ENCODE measurements at regions not wholly inside any gene's neighbourhood (a gene's known extent, or its start where the extent isn't known, plus 50 kb on each side); places are given as distances from the start of the nearest gene placed in this dataset.
"Not testable (repeated sequence)": the region's sequence is repeated elsewhere in the genome, so short reads cannot be mapped to it uniquely, and the experiment has no call there.

DNA sequence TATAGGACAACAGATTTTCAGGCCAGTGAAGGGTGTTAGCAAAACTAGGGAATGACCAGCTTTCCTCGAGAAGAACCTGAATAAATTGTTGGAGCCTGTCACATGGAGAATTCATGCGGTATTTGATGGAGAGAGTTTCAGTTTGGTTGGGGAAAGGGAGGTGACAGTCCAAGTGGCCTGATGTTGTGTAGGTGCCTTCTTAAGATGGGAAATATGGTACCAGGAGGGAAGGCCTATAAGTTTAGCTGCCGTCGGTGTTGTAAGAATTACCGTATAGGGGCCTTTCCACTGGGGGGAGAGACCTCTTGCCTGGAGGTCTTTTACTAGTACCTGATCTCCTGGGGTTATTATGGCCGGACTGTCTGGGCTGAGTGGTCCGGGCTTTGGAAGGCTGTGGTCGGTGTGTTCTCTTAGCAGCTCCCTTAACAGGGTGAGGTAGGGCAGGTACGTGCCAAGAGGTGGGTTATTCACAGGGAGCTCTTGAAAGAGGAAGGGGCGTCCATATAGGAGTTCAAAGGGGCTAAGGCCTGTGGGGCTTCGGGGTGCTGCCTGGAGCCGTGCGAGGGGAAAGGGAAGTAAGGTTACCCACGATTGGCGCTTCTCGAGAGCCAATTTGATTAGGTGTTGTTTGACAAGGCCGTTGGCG, 641.1 kb upstream of the DPP6 start:
- not testable (repeated sequence) for DNase-seq

DNA sequence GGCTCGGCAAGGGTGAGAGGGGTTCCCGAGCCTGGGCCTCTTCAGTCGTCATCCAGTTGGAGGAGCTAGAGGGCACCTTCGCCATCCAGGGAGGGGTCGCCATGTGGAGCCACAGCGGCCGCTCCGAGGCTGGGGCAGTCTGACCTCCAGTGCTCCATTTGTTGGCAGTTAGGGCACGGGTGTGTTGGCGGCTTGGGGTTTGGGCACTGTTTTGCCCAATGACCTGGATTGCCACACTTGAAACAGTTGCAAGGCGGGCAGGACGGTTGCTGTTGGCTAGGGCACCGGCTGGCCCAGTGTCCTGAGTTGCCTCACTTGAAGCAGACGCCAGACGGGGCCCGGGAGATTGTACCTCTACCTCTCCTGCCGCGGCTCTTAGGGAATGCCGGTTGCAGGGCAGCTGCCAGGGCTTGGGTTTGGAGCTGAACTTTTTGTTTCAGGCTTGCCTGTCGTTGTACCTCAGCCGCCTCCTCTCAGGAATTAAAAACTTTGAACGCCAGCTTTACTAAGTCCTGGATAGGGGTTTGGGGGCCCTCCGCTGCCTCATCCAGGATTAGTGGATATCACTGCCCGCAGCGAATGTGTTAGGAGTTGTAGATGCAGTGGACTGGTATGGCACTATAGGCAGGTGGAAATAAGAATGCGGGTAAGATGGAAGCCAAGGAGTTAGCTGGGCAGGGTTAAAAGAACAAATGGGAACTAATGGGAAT, 639.9 kb upstream of the DPP6 start:
- DNase-seq, result not testable (repeated sequence)

DNA sequence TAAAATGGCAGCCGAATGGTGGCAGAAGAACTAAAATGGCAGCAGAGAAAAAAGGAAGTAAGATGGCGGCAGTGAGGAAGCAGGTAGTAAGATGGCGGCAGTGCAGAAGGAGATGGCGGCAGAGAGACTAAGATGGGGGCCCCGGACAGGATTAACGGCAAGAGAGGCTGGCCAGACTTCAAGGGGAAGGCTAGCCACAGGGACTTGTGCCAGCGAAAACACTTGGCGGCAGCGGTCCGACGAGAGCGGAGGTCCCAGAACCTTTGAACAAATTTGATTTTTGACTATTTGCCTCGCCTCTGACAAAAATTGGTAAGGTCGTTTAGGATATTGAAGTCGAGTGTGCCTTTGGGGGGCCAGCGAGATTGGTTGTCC, 639.4 kb upstream of the DPP6 start:
- DNase-seq, result not testable (repeated sequence)

DNA sequence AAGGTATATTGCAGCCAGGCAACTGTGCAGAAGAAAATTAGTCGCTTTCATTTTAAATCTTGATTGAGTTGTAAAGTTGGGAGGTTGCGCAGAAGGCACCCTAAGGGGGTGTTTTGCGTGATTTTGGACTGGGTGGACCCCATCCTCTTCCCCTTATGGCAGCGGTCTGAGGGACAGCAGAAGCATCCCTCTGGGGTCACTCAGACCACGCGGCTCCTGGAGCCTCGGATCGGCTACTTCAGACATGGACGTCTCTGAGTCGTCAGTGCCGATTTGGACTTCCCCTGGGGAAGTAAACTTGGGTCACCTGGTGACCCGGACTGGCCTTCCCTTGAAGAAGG, 639.0 kb upstream of the DPP6 start:
- DNase-seq, result no peak

DNA sequence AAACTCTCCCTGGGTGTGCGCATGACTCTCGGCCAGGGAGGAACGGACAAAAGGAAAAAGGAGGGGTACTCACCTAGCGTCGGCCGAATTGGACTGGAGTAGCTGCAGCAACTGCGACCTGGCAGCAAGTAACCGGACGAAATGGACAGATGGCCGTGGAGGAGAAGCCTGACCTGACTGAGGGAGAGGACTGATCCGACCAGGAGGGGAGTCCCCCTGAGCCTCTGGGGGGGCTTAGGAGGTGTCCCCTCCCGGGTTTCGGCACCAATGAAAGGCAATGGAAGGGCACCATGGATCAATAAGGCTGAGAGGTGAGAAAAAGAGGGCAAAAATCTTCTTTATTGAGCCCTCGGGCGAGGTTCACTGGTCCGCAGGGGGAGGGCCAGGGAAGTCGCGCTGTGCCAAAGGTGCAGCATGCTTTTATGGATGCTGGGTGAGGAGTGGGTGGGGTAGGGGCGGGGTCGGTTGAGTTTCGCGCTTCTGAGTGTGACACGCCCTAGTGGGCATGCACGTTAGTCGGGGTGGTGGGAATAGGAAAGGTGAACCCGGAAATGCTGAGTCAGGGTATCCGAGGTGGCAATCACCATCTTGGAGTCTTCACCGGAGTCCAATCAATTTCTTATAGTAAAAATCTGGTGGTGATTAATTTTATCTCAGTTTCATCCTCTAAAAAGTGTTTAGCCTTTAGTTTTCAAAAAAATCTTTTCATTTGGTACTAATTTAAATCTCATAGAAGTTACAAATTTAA, 638.5 kb upstream of the DPP6 start:
- no peak for DNase-seq

DNA sequence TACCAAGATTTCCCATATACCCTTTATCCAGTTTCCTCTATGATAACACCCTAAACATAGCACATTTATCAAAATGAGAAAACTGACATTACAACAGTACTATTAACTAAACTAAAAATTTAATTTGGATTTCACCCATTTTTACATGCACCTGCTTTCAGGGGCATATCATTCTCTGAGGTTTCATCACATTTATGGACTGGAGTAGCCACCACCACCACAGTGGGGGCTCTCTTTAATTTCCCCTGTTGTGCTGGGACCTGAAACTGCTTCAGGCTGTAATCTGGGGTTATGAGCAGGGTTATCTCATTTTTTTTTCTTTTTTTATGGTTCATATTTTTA, 637.9 kb upstream of the DPP6 start:
- DNase-seq, result no peak

DNA sequence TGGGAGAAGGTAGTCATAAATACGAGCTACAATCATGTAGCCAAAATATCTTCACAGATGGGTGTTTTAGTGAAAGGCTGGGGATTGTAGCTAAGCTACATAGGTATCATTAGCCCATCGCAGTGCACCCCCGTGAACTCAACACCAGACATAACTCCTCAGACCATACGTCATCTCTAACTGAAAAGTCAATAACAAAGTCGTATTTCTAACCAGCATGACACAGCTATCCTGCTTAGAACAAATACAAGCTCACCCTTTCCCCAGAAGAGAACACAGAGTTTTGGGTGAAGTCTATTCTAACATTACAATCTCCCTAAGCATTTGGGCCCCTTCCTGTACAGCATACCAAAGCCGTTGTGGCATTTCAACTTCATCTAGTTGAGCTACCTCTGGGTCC, 636.6 kb upstream of the DPP6 start:
- DNase-seq, result no peak

DNA sequence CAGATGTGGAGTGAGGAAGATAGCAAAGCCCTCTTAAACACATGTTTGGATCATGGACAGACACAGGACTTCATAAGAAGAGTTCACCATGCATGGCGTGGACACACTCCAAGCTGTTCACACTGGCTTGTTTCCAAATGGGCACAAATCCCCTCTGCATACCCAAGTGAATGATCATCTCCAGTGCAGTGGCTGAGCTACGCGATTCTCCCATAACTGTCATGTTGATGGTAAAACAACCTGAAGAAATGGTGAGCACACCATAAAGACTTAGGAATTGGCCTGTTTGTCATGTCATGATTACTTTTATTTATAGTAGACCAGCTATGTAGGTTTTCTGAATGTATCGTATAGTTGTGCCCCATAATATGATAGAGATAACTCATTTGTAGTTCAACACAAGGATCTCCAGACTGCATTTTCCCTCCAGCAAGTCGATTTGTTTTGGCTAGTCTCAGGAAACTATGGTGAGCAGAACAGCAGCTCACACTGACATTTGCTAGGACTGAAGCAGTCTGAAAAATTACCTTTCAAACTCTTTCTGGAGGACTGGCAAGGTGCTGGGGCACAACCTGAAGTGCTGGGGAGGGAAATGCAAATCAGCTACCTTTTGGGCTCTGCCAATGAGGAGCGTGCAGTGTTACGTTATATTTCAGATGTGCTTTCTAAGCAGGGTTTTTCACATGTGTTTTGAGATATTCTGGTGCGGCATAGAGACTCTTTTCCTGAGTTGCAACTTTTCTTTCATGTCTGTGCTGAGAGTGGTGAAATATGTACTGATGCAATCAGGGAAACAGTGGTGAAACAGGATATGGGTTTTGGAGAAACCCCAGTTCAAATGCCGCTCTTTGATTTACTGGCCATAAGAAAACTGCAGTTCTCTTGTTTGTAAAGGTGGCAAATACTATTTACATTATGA, 629.6 kb upstream of the DPP6 start:
- no peak for DNase-seq

DNA sequence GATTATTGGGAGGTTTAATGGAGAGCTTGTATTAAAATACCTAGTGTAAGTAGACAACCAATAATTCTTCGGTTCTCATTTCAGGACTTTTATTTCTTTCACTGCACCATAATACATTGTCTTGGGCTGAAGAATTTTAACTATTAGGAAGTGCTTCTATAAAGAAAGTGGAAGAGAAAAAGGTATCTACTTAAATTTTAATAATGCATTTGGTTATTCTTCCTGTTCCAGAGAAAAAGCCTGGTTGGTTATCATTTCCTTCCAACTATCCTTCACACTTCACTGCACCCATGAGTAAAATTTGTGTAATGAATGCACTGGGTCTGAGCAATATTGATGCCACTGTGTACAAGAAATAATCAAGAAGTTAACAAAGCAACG, 629.0 kb upstream of the DPP6 start:
- DNase-seq, result no peak

DNA sequence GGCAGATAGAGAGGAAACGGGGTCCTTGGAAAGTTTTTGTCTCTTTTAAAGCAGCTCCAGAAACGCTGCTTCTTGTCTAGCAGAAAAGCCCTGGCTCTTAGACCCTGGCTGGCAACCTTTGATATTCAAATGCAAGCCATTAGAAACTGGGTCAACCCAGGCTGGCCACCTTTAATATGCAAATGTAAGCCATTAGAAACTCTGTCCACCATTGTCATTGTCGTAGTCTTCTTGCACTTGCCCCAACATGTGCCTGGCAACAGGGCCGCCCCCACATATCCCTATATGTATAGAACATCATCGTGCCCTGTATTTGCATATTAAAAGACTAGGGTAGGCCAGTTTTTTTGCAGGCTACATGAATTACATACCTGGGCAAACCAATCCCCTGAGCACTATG, 621.3 kb upstream of the DPP6 start:
- no peak for DNase-seq

DNA sequence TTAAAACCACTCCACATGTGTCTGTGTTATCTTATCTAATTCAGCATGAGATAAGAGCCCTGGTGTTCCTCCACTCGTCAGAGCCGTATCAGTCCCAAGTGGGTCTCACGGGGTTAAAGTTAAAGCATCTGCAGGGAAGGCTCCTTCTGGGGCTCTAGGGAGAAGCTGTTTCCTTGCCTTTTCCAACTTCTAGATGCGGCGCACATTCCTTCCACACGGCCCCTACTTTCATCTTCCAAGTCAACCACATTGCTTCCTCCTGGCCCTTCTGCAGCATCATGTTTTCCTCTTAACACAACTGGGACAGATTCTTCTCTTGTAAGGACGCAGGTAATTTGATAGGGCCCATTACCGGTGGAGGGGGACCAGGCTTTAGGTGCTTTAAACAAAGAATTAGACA, 620.1 kb upstream of the DPP6 start:
- no peak for DNase-seq

DNA sequence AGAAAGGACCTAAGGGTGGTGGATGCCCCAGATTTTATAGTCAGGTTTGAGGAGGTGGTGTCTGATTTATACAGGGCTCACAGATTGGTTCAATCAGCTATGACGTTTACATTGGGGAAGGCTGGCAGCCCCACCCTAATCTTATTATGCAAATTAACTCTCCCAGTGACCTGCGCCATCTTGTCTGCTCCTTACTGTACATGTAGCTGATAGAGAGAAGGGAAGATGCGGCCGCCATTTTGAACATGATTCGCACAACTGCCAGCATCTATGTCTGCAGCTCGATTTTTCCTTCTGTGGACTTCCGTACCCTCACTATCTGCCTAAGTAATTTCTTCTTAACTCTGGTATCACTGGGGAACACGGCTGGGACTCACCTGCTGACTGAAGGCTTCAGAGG, 619.0 kb upstream of the DPP6 start:
- DNase-seq, result no peak

DNA sequence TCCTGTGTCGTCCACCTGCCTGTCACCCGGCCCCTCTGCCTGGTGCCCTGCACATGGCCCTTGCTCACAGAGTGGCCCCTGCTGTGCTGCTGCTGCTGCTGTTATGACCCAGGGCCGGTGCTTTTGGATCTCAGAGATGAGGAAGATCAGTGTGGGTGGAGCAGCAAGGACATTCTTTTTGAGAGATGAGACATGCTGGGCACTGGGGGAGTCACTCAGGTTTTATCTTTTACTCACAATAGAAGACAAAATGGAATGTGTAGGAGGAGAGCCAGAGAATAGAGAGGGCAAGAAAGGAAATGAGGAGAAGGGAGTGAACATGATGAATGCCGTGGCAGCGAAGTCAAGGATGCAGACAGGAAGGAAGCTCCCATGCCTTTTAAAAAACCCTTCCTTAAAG, 611.5 kb upstream of the DPP6 start:
- DNase-seq, result no peak

DNA sequence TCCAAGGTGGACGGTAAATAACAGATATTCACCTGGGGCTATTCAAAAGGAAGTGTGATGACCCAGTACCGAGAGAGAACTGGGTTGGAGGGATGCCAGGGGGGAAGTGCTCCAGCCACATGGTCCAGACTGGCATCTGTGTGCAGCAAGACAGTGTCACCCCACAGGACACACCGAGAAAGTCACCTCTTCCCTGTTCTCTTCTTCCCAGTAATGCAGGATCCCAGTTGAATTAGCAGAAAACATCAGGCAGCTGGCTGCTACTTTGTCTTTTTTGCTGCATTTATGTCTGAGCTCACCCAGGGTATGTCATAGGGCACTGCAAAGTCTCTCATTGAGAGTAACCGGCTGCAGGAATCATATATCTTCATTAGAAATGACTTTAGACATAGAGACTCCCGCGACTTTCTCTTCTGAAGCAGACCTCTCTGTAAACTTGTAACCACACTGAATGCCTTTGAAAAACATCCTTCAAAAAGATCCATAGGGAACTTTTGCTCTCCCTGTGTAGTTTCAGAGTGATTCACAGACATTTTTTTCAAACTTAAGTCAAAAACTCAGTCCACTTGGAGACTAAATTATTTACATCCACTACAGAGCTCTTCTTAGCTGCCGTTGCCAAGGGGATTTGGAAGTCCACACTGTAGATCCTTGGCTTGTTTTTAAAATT, 609.0 kb upstream of the DPP6 start:
- no peak for DNase-seq

DNA sequence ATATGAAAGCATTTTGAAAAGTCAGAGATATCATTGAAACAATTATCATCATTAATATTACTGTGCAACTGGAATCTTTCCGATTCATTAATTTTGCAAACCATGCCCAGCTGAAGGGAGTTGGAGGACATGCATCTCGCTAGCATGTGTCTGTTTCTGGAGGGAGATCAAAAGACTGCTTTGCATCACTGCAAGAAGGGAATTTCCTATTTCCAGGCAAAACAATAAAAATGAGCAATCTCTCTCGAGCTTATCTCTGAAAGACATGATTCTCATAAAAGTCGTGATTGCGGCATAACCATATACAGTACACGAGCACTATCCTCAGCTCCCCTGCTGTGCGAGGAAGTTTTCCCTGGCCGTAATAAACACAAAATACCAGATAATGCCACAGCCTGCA, 607.6 kb upstream of the DPP6 start:
- no peak for DNase-seq

DNA sequence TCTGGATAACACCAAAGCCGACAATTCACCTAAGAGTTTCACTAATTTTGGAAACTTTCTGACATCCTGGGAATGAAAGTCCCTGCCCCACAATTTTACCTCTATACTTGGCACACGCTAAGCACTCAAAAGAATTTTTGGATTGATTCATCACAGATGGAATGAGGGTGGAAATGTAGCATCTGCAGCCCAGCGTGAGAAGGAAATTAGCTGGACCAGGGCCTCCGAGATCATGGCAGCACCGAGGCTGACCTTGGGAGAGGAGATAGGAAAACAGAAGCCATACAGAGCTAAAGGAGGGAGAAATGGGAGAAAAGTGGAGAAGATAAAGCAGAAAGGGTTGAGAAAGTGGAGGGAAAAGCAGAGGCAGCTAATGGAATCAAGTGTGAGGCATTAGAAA, 606.6 kb upstream of the DPP6 start:
- no peak for DNase-seq

DNA sequence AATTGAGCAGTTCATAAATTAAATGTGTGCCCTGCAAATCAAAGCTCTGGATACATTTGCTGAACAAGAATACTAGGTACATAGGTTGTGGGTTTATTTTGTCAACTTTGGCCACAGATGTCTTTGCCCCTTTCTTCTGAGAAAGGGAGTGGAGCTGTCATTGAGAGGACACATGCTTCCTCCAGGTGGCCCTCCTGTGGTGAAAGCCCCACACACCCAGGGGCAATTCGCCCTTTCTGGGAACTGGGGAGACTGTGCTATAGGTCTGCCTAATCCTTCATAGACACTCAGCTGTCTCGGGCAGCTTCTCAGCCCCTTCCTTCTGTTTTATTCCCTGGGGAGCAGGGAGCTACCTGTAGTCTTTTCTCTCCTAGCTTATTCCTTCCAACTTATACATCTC, 605.7 kb upstream of the DPP6 start:
- no peak for DNase-seq

DNA sequence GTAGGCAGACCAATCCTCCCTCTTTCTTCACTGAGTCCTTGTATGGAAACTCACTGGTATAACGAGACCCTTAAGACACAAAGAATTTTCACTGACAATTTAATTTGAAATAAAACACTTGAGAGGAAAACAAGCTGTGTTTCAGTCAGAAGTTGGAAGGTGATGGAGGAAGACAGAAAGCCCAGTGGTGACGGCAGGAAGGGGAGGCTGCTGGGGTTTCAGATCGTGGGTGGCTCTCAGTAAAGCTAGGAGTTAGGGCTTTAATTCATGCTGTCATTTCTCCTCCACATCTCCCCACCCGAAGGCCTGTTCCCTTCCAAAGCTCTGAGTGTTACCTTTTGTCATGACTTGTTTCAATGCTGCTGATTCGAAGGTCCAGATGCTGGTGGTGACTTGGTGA, 605.2 kb upstream of the DPP6 start:
- DNase-seq, result no peak

DNA sequence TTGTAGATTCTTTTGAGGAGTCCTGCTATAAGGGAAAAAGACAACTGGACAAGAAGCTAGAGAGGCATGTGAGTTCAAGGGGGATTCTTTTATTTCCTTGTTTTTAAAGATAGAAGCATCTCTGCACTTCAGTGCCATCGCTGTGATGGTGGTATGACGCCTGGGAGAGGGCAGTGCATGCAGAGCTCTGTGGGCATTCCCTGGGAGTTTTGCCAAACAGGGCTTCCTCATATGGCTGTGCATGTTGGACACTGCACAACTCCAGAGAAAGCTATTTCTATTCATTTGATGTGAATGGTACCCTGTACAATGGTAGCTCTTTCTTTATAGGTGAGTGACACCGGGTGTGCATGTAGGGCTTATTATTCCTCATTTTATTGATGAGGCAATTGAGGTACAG, 599.5 kb upstream of the DPP6 start:
- no peak for DNase-seq

DNA sequence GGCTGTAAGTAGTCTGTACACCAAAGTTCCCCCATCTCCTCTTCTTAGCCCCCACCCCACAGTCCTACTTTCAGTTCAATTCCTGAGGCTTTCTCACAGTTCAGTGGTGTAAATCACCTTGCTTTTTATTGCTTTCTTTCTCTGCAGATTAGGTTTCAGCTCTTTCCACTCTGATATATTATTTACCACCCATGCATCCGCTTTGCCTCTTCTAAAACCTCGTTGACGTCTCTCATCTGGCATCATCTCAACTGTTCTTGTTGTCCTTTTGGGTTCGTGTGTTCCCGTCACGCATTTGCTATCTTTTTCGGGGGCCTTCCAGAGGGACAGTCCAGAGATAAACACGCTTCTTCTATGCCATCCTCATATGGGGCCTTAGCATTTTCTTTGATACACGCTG, 597.9 kb upstream of the DPP6 start:
- no peak for DNase-seq

DNA sequence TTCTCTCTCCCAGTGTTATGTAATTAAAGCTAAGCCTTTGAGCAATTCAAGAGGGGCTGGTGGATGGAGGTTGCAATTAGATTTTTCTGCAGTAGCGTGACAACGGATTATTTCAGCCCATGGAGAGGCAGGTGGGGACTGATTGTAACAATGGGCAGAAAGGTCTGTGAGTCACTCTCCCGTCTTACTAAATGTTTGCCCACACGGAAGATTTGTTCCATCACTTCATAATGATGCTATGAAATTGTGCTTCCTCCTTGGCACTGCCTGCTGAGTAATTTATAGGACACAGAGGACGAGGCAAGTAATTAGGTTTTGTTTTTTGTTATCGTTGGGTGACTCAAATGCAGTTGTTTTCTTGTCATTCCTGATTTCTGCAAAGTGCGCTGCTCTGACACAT, 594.5 kb upstream of the DPP6 start:
- DNase-seq, result no peak

DNA sequence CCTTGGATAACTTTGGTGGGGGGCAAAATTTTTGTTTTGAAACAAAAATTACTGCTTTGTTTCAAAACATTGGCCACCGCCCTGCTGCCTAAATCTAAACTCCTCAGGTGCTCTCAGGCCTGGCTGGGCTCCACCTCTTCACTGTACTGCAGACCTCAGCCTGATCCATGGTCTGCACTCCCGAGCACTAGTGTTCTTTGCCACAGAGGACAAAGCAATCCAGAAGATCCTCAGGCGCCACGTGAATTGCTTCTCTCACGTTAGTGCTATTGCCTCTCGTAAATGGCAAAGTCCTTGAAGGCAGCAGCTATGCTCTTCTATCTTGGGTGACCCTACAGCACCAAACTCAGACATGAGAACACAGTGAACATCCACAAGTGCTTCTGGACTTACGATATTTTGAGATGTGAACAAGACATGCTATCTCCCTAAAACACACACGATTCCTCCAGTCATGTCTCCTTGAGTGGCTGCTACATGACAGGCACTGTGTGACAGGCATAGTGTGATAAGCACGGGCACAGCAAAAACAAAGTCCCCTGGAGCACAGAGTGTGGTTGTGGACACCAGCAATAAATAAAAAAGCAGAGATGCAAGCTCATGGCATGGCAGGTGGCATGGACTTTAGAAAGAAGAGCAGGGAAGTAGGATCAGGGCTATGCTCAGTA, 582.1 kb upstream of the DPP6 start:
- no peak for DNase-seq

DNA sequence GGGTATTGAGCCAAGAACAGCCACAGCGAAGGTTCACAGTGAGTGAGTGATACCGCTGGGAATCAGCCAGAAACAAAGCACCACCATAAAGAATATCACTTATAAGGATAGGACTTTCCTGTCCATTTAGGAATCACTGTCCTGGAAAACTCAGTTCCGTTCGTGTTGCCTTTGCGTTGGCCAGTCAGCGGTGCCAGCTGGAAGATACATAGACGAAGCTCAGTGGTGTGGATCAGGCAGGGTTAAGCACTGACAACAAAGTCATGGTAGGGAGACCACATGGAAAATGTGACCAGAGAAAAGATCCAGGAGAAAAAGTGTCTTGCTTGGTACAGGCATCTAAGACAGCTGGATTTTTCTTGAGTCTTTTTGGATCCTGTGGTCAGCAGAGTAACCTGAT, 579.7 kb upstream of the DPP6 start:
- DNase-seq, result no peak
